ENCODE measurements at regions not wholly inside any gene's neighbourhood (a gene's known extent, or its start where the extent isn't known, plus 50 kb on each side); places are given as distances from the start of the nearest gene placed in this dataset.
A peak's percentile ranks its signal among the peaks of the same experiment; 100 is the strongest.

DNA sequence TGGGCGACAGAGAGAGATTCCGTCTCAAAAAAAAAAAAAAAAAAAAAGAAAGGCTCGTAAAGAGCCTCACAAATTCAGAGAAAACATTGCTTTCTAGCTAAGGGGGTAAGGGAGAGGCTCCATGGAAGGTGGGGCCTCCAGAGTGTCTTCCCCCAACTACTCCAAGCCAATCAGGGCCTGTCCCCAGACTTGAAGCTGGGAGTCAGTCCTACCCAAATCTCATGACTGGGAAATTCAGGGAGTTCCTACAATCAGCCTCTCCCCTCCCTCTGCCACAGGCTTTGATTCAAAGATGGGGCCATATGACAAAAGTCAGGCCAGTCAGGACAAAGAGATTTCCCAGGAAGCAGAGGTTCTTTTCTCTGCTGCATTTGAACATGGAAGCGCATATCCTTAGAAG is 63.0 kb upstream of the NUP160 start:
- Histone ChIP-seq H3K27me3 (ENCODE audit: low read length) (no peaks in the 10 kb centered on the region), H3K4me3 (ENCODE audit: insufficient read depth, low read length, poor library complexity, severe bottlenecking) (no peak overlapping the region)
- no peak for TF ChIP-seq EZH2phosphoT487 (conservative IDR thresholded peaks at IDR 0.05; ENCODE audit: low read length)
- TF ChIP-seq, protein P1, sequence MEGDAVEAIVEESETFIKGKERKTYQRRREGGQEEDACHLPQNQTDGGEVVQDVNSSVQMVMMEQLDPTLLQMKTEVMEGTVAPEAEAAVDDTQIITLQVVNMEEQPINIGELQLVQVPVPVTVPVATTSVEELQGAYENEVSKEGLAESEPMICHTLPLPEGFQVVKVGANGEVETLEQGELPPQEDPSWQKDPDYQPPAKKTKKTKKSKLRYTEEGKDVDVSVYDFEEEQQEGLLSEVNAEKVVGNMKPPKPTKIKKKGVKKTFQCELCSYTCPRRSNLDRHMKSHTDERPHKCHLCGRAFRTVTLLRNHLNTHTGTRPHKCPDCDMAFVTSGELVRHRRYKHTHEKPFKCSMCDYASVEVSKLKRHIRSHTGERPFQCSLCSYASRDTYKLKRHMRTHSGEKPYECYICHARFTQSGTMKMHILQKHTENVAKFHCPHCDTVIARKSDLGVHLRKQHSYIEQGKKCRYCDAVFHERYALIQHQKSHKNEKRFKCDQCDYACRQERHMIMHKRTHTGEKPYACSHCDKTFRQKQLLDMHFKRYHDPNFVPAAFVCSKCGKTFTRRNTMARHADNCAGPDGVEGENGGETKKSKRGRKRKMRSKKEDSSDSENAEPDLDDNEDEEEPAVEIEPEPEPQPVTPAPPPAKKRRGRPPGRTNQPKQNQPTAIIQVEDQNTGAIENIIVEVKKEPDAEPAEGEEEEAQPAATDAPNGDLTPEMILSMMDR (IDR thresholded peaks at IDR 0.05; ENCODE audit: insufficient read depth, low read length, poor library complexity, severe bottlenecking) = no peak

DNA sequence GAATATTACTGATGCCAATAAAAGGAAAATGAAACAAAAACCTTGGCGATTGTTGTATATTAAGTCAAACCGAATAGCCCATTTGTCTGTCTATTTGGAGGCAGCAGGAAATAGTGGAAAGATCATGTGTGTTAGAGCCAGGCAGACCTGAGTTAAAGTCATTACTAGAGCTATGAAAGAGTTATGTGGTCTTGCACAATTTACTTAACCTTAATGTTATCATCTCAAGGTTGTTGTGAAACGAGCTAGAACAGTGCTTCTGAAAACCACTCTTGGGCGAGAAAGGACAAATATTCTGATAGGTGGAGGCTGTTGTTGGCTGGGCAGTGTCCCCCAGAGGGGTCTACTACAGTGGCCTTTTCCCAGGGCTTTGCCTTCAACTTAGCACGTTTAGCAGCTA is 60.0 kb upstream of the NUP160 start:
- no peaks in the 10 kb centered on the region for H3K9me2 ChIP-seq (replicated peaks; ENCODE audit: insufficient read depth, low read length)
- TF ChIP-seq, protein P1 (IDR thresholded peaks at IDR 0.05; ENCODE audit: insufficient read depth, low read length, poor library complexity, severe bottlenecking) = no peak
- no peak for TF ChIP-seq EZH2phosphoT487 (conservative IDR thresholded peaks at IDR 0.05; ENCODE audit: low read length)
- no peaks in the 10 kb centered on the region for H4K20me1 ChIP-seq (ENCODE audit: low read depth, low read length)
- no peaks in the 10 kb centered on the region for H3K9me3 ChIP-seq (ENCODE audit: insufficient read depth, low read length)
- H3F3A ChIP-seq (ENCODE audit: insufficient read depth) = no peaks in the 10 kb centered on the region
- H3K27ac ChIP-seq (ENCODE audit: low read depth, low read length) = no peak overlapping the region
- no peaks in the 10 kb centered on the region for H3K36me3 ChIP-seq (ENCODE audit: low read length)
- H2AFZ ChIP-seq (ENCODE audit: low read depth, low read length, severe bottlenecking) = no peak overlapping the region
- no peak overlapping the region for H3K4me3 ChIP-seq (ENCODE audit: insufficient read depth, low read length, poor library complexity, severe bottlenecking)
- H3K79me2 ChIP-seq (ENCODE audit: insufficient read depth, low read length) = no peaks in the 10 kb centered on the region
- H3K27me3 ChIP-seq (ENCODE audit: low read length) = no peaks in the 10 kb centered on the region
- H3K4me2 ChIP-seq (ENCODE audit: low read depth, low read length, poor library complexity, severe bottlenecking) = no peak overlapping the region
- H3K9ac ChIP-seq (ENCODE audit: low read length) = no peak overlapping the region

More for the DNA sequence above, 63.0 kb upstream of the NUP160 start:
- Histone ChIP-seq H3K9ac (ENCODE audit: low read length) (no peak overlapping the region), H3K9me2 (replicated peaks; ENCODE audit: insufficient read depth, low read length) (no peaks in the 10 kb centered on the region), H3K36me3 (ENCODE audit: low read length) (no peaks in the 10 kb centered on the region), H3F3A (ENCODE audit: insufficient read depth) (no peaks in the 10 kb centered on the region), H3K79me2 (ENCODE audit: insufficient read depth, low read length) (no peaks in the 10 kb centered on the region), H3K4me2 (ENCODE audit: low read depth, low read length, poor library complexity, severe bottlenecking) (no peak overlapping the region), H4K20me1 (ENCODE audit: low read depth, low read length) (no peaks in the 10 kb centered on the region), H2AFZ (ENCODE audit: low read depth, low read length, severe bottlenecking) (no peak overlapping the region), H3K27ac (ENCODE audit: low read depth, low read length) (no peak overlapping the region), H3K9me3 (ENCODE audit: insufficient read depth, low read length) (no peaks in the 10 kb centered on the region)

DNA sequence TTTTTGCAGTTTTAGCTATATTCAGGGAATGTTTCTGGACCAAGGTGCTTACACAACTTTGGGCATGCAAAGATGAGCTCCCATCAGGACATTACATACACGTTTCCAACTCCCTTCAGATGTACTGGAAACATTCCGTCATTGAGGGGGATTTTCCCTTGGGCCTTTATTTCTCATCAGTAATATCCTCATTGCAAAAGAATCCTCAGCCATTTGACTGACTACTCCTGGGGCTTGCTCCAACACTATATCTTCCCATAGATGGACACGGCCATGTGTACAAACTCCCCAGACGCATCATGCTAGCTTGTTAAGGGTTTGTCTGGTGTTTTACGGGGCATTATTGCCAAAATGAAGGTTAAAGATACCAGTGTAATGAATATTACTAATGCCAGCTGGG is 59.3 kb upstream of the NUP160 start:
- no peak overlapping the region for H3K27ac ChIP-seq (ENCODE audit: low read depth, low read length)
- H3K27me3 ChIP-seq (ENCODE audit: low read length) = no peaks in the 10 kb centered on the region
- no peaks in the 10 kb centered on the region for H3K9me2 ChIP-seq (replicated peaks; ENCODE audit: insufficient read depth, low read length)
- H4K20me1 ChIP-seq (ENCODE audit: low read depth, low read length) = no peaks in the 10 kb centered on the region
- no peak overlapping the region for H3K4me3 ChIP-seq (ENCODE audit: insufficient read depth, low read length, poor library complexity, severe bottlenecking)
- H3K36me3 ChIP-seq (ENCODE audit: low read length) = no peaks in the 10 kb centered on the region
- no peak overlapping the region for H3K9ac ChIP-seq (ENCODE audit: low read length)
- no peak overlapping the region for H2AFZ ChIP-seq (ENCODE audit: low read depth, low read length, severe bottlenecking)
- no peaks in the 10 kb centered on the region for H3K9me3 ChIP-seq (ENCODE audit: insufficient read depth, low read length)
- no peaks in the 10 kb centered on the region for H3F3A ChIP-seq (ENCODE audit: insufficient read depth)
- no peak for TF ChIP-seq EZH2phosphoT487 (conservative IDR thresholded peaks at IDR 0.05; ENCODE audit: low read length)
- no peaks in the 10 kb centered on the region for H3K79me2 ChIP-seq (ENCODE audit: insufficient read depth, low read length)
- H3K4me2 ChIP-seq (ENCODE audit: low read depth, low read length, poor library complexity, severe bottlenecking) = no peak overlapping the region

DNA sequence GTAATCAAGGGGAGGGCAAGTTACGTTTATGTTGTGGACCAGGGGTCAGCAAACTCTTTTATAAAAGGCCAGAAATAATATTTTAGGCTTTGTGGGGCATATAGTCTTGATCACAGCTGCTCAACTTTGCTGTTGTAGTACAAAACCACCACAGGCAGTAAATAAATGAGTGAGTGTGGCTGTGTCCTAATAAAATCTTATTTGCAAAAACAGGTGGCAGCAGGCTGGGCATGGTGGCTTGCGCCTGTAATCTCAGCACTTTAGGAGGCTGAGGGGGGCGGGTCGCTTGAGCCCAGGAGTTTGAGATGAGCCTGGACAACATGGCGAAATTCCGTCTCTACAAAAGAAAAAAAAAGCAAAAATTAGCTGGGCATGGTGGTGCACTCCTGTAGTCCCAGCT is 57.9 kb upstream of the NUP160 start:
- Histone ChIP-seq H3K27me3 (ENCODE audit: low read length) (no peaks in the 10 kb centered on the region), H3K9ac (ENCODE audit: low read length) (no peak overlapping the region), H3K9me3 (ENCODE audit: insufficient read depth, low read length) (no peaks in the 10 kb centered on the region), H4K20me1 (ENCODE audit: low read depth, low read length) (no peaks in the 10 kb centered on the region), H3K79me2 (ENCODE audit: insufficient read depth, low read length) (no peaks in the 10 kb centered on the region), H2AFZ (ENCODE audit: low read depth, low read length, severe bottlenecking) (no peak overlapping the region), H3K27ac (ENCODE audit: low read depth, low read length) (peak overlapping the region; percentile 23; the same call in 1 of the 2 replicates), H3K36me3 (ENCODE audit: low read length) (no peaks in the 10 kb centered on the region), H3K9me2 (replicated peaks; ENCODE audit: insufficient read depth, low read length) (no peaks in the 10 kb centered on the region), H3K4me3 (ENCODE audit: insufficient read depth, low read length, poor library complexity, severe bottlenecking) (no peak overlapping the region), H3F3A (ENCODE audit: insufficient read depth) (no peaks in the 10 kb centered on the region), H3K4me2 (ENCODE audit: low read depth, low read length, poor library complexity, severe bottlenecking) (peak overlapping the region; percentile 24)
- TF ChIP-seq, protein P1 (IDR thresholded peaks at IDR 0.05; ENCODE audit: insufficient read depth, low read length, poor library complexity, severe bottlenecking) = no peak
- no peak for TF ChIP-seq EZH2phosphoT487 (conservative IDR thresholded peaks at IDR 0.05; ENCODE audit: low read length)

All from SU-DHL-6 (cell line).